Naive B cell (primary cell): ENCODE measurements at regions not wholly inside any gene's neighbourhood (a gene's known extent, or its start where the extent isn't known, plus 50 kb on each side); places are given as distances from the start of the nearest gene placed in this dataset.
"Not testable (repeated sequence)": the region's sequence is repeated elsewhere in the genome, so short reads cannot be mapped to it uniquely, and the experiment has no call there.

Experiments
- ATAC-seq, 2 donors: fragments of 150-1000 bp; cut with Tn5 transposase; 2 replicates each; pipeline ENCODE4 v1.10.0; 2021; ENCODE audit warnings: low read depth in 2 of 2, mild to moderate bottlenecking in 2 of 2, moderate library complexity in 2 of 2
- DNase-seq: peaks from one replicate; pipeline ENCODE4 v3.0.0; 2022
- H3K27ac Mint-ChIP-seq, 6 donors: one replicate each; pipeline ENCODE4 v1.8.0; 2020 to 2022; ENCODE audit warnings: mild to moderate bottlenecking in 6 of 6, mixed read lengths in 6 of 6, moderate library complexity in 5 of 6, inconsistent platforms in 2 of 6
- H3K27me3 Mint-ChIP-seq, 3 donors: one replicate each; pipeline ENCODE4 v1.8.0; 2021 to 2022; ENCODE audit warnings: mixed read lengths in 3 of 3, mild to moderate bottlenecking in 1 of 3
- H3K36me3 Mint-ChIP-seq, 2 donors: one replicate each; pipeline ENCODE4 v1.8.0; 2020 to 2022; ENCODE audit warnings: mixed read lengths in 2 of 2, inconsistent platforms in 1 of 2, mild to moderate bottlenecking in 1 of 2
- H3K4me1 Mint-ChIP-seq, 3 donors: one replicate each; pipeline ENCODE4 v1.8.0; 2020 to 2022; ENCODE audit warnings: mixed read lengths in 3 of 3, inconsistent platforms in 1 of 3, mild to moderate bottlenecking in 1 of 3, moderate library complexity in 1 of 3
- H3K4me3 Mint-ChIP-seq, 8 donors: one replicate each; pipeline ENCODE4 v1.8.0; 2020 to 2022; ENCODE audit warnings: mild to moderate bottlenecking in 8 of 8, mixed read lengths in 8 of 8, moderate library complexity in 8 of 8, inconsistent platforms in 2 of 8
- H3K9me3 Mint-ChIP-seq, 7 donors: one replicate each; pipeline ENCODE4 v1.8.0; 2020 to 2022; ENCODE audit warnings: mixed read lengths in 7 of 7, mild to moderate bottlenecking in 5 of 7, inconsistent platforms in 2 of 7, moderate library complexity in 1 of 7

DNA sequence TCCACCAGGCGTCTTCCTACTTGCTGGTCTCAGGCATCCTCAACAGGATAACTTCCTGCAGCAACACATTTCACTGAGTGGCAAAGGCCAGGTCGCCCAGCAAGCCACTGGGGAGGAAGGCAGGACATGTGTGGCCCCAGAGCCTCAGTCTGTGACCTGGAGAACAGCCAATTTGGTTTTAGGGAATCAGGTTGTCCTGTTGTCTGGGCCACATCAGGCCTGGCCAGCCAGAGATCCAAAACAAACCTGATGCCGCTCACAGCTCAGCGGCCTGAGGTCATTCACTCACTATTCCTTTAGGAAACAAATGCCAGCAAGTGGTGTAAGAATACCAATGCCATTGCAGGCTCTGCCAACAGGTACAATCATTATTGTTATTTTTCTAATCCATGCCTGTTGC lies 210.7 kb downstream of the VAPA start:
- H3K4me1 Mint-ChIP-seq = peaks cover 0 to 7% (median 6%) of the 10 kb centered on the region in 3 donors
- H3K27ac Mint-ChIP-seq = peak overlapping the region in 1 of 6 donors; percentile 27
- ATAC-seq (no peak), DNase-seq (no peak)
- H3K36me3 Mint-ChIP-seq = no peaks in the 10 kb centered on the region
- H3K27me3 Mint-ChIP-seq = peaks cover 1 to 7% (median 5%) of the 10 kb centered on the region in 3 donors
- H3K9me3 Mint-ChIP-seq = peaks cover 0 to 2% (median 0%) of the 10 kb centered on the region in 7 donors
- H3K4me3 Mint-ChIP-seq = no peak overlapping the region

DNA sequence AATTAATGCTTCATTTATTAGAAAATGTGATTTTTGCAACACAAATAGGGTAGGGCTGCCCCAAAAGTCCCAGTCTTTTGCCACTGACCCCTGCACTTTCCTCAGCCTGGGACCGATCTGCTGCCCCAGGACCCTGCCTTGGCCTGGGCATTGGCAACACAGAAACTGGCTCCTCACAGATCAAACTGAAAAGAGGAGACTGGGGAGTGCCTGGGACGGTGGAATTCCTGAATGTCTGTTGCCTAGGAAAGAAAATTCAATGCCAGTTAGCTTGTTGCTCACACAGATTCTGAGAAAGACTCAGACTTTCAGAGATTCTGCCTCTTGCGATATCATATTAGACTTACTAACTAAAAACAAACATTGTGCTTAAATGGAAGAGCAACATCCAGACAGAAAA lies 211.2 kb downstream of the VAPA start:
- H3K4me1 Mint-ChIP-seq = peaks cover 0 to 6% (median 4%) of the 10 kb centered on the region in 3 donors
- peaks cover 4 to 7% (median 5%) of the 10 kb centered on the region in 3 donors for H3K27me3 Mint-ChIP-seq
- H3K9me3 Mint-ChIP-seq = peaks cover 0 to 2% (median 0%) of the 10 kb centered on the region in 7 donors

DNA sequence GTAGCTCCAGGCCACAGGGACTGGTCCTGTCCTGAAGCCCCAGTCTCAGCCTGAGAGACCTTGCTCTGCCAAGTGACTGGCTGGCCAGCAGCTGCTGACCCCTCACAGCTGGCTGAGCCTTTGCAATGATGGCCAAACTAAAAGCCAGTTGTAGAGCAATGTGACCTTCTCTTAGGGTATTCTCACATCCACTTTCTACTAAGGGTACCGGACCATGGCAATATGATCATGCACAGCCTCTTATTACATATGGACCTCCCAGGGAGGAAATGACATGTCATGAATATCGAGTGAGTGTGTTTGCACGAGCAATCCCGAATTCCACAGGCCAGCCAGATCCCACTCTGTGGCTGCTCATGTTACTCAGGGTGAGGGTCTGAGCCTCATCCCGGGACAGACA lies 213.9 kb downstream of the VAPA start:
- H3K27me3 Mint-ChIP-seq = peaks cover 4 to 27% (median 23%) of the 10 kb centered on the region in 3 donors
- no peak overlapping the region for H3K27ac Mint-ChIP-seq
- DNase-seq (no peak), ATAC-seq (no peak)
- peaks cover 4 to 11% (median 4%) of the 10 kb centered on the region in 3 donors for H3K4me1 Mint-ChIP-seq
- H3K9me3 Mint-ChIP-seq = no peaks in the 10 kb centered on the region
- H3K4me3 Mint-ChIP-seq = no peak overlapping the region
- H3K36me3 Mint-ChIP-seq = no peaks in the 10 kb centered on the region

More for the DNA sequence above, 211.2 kb downstream of the VAPA start:
- H3K27ac Mint-ChIP-seq = no peak overlapping the region
- H3K36me3 Mint-ChIP-seq = no peaks in the 10 kb centered on the region
- no peak overlapping the region for H3K4me3 Mint-ChIP-seq
- DNase-seq = no peak
- no peak for ATAC-seq

DNA sequence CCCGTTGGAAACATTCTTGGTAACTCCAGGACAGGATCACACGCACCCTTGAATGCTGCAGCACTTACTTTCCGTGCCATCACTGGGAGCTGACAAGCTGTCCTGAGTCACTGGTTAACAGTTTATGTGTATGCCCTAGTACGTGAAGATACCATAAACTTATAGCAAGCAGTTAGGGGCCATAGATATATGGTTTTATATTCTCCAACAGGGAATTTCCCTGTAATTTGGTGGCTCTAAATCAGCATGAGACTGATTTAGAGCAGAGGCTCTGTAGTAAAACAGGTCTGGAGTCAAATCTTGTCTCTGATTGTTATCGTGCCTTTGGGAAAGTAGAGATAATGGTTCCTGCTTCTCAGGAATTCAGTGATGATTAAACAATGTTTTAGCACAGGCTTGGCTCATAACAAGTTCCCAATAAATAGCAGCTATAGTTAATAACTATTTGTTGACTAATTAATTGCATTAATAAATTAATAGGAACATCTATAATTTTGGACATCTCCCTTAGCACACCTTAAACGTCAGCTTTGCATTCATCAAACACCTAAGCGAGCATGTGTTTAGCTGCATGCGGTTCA lies 215.2 kb downstream of the VAPA start:
- no peak for DNase-seq
- peaks cover 10 to 40% (median 36%) of the 10 kb centered on the region in 3 donors for H3K27me3 Mint-ChIP-seq

DNA sequence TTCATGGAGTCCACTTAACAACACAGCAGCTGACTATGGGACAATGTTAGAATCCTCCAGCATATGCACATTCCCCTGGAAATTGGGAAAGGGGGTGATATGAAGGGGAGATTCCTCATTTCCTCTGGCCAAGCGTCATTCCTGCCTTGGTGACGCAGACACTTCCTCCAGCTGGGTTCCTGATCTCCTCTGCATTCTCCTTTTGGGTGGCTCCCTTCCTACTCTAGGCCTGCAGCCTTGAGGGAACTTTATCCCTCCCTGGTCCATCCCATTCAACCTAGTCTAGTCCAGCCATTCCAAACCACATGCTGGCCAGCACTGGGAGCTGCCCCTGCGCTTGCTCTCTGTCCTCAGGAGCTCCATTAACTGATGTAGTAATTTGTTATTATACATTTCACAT lies 216.8 kb downstream of the VAPA start:
- H3K27ac Mint-ChIP-seq = no peak overlapping the region

More for the DNA sequence above, 215.2 kb downstream of the VAPA start:
- H3K4me1 Mint-ChIP-seq = peaks cover 4 to 11% (median 4%) of the 10 kb centered on the region in 3 donors
- no peaks in the 10 kb centered on the region for H3K9me3 Mint-ChIP-seq
- no peak for ATAC-seq
- H3K27ac Mint-ChIP-seq = no peak overlapping the region
- H3K36me3 Mint-ChIP-seq = no peaks in the 10 kb centered on the region
- H3K4me3 Mint-ChIP-seq = no peak overlapping the region

DNA sequence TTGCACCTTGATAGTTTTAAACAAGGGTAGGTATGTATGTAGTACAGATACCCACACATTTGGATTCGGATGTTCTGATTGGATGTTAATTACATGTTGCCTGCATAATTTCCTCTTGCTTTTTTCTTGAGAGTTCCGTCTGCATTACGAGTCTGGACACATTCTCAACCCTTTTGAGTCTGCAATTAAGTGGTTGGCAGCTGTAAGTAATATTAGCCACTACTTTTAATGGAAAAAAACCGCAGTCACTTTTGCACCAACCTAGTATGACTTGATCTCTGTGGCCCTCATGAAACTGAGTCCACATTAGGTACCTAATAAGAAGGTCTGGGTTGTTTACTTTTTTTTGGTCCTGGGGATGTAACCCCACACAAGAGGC lies 217.3 kb downstream of the VAPA start:
- ATAC-seq (no peak), DNase-seq (no peak)
- H3K27ac Mint-ChIP-seq = no peak overlapping the region
- peak overlapping the region in 4 of 8 donors; percentile 23 to 77 (median 73) for H3K4me3 Mint-ChIP-seq
- H3K36me3 Mint-ChIP-seq = no peaks in the 10 kb centered on the region
- peaks cover 10 to 45% (median 42%) of the 10 kb centered on the region in 3 donors for H3K27me3 Mint-ChIP-seq
- peaks cover 4 to 11% (median 4%) of the 10 kb centered on the region in 3 donors for H3K4me1 Mint-ChIP-seq
- no peaks in the 10 kb centered on the region for H3K9me3 Mint-ChIP-seq

More for the DNA sequence above, 216.8 kb downstream of the VAPA start:
- peaks cover 10 to 45% (median 42%) of the 10 kb centered on the region in 3 donors for H3K27me3 Mint-ChIP-seq
- no peak for ATAC-seq
- peak overlapping the region in 1 of 8 donors; percentile 29 for H3K4me3 Mint-ChIP-seq
- no peaks in the 10 kb centered on the region for H3K36me3 Mint-ChIP-seq
- H3K4me1 Mint-ChIP-seq = peaks cover 4 to 11% (median 4%) of the 10 kb centered on the region in 3 donors
- DNase-seq = no peak
- H3K9me3 Mint-ChIP-seq = no peaks in the 10 kb centered on the region

DNA sequence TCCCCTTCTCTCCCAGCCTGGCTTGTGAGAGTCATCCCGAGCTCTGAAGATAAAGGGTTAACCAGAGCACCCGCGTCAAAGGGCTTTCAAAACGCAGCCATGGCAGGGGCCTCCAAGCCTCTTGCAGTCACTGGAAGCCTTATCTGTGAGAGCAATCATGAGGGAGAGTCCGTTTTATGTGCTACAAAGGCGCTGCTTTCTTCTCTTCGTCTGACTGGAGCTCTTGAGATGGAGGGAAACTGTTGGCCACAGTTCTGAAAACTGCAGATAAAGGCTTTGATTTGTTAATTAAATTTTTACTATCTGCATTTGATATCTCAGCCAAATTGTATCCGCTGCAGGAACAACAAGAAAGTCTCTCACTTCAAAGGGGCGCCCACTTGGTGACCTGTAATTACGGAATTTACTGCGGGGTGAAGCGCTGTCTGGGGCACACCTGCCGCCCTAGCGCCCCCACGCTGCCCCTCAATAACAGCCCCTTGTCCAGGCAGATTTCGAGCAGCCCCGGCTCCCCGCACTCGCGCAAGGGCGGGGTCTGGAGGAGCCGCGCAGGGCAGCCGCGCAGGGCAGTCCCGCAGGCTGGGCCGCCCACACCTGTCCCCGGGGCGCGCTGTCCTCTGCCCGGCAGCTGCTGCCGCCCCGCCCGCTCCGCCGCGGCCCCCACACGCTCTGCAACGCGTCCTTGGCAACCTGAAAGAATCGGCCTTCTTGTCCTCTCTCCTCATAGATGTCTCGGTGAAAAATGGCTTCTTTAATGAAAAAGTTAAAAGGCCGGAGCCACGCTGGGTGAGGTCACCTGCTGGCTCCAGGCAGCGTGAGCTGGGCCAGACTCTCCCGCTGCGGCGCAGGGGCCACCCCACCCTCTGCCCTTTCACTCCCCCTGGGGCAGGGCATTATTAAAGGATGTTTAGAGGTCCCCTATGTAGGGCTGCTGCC lies 217.9 kb downstream of the VAPA start:
- H3K27ac Mint-ChIP-seq = no peak overlapping the region
- peak overlapping the region in 5 of 8 donors; percentile 69 to 83 (median 75) for H3K4me3 Mint-ChIP-seq
- peaks cover 10 to 45% (median 42%) of the 10 kb centered on the region in 3 donors for H3K27me3 Mint-ChIP-seq
- H3K4me1 Mint-ChIP-seq = peaks cover 4 to 11% (median 4%) of the 10 kb centered on the region in 3 donors
- peak in 1 of 2 donors; percentile 33 for ATAC-seq
- no peaks in the 10 kb centered on the region for H3K36me3 Mint-ChIP-seq
- DNase-seq = no peak
- H3K9me3 Mint-ChIP-seq = no peaks in the 10 kb centered on the region

DNA sequence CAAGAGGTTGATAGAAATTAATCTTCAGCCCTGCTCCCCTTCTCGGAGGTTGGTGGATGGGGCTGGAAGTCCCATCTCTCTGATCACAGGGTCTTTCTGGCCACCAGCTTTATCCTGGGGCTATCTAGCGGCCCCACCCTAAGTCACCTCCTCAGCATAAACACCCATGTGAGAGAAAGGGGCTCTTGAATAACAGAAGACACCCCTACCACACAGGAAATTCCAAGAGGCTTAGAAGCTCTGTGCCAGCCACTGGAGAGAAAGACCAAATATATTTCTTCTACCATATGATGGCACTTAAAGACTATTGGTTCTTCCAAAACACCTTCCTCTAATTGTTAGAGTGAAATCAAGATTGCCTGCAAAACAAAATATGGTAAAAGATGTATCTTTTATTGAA lies 219.7 kb downstream of the VAPA start:
- Mint-ChIP-seq H3K9me3 (peaks cover 0 to 3% (median 0%) of the 10 kb centered on the region in 7 donors), H3K4me3 (no peak overlapping the region), H3K4me1 (peaks cover 0 to 11% (median 4%) of the 10 kb centered on the region in 3 donors), H3K27ac (peak overlapping the region in 1 of 6 donors; percentile 26), H3K36me3 (no peaks in the 10 kb centered on the region), H3K27me3 (peaks cover 10 to 40% (median 35%) of the 10 kb centered on the region in 3 donors)
- DNase-seq (no peak), ATAC-seq (no peak)

DNA sequence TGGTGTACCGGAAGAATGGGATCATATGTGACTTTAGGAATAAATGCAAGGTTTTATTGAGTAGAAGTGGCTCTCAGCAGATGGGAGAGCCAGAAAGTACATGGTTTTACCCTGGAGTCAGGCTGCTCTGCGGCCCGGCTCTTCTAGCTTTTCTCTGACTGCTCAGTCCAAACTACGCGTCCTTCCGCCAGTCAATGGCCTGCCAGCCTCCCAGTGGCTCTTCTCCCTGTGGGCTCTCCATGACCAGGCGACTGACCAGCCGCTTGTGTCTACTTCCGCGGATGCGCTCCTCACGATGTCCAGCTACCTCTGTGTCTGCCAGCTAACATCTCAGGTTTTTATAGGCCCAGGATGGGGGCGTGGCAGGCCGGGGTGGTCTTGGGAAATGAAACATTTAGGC lies 220.4 kb downstream of the VAPA start:
- no peaks in the 10 kb centered on the region for H3K36me3 Mint-ChIP-seq
- H3K4me1 Mint-ChIP-seq = peaks cover 0 to 11% (median 4%) of the 10 kb centered on the region in 3 donors
- no peak for ATAC-seq
- H3K27me3 Mint-ChIP-seq = peaks cover 10 to 40% (median 35%) of the 10 kb centered on the region in 3 donors
- H3K9me3 Mint-ChIP-seq = peaks cover 0 to 3% (median 0%) of the 10 kb centered on the region in 7 donors
- DNase-seq = no peak
- no peak overlapping the region for H3K4me3 Mint-ChIP-seq
- H3K27ac Mint-ChIP-seq = no peak overlapping the region

DNA sequence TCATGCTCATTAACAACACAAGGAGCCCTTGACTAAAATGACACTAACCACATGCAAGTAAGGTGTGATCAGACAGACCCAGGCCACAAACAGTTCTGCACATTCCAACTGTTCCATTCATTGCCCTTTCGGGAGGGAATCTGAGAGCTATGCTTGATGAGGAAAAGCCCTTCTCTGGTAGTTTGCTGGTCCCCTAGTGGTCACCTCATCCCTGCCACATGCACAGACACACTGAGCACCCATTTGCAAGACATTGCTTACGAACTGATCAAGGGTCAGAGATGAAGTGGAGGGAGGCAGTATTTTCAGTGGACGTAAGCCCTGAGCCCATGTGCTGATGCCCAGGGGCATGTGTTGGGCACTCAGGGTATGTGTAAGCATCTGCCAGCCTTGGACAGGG lies 220.9 kb downstream of the VAPA start:
- not testable (repeated sequence) for H3K4me3 Mint-ChIP-seq
- peaks cover 6 to 40% (median 35%) of the 10 kb centered on the region in 3 donors for H3K27me3 Mint-ChIP-seq

DNA sequence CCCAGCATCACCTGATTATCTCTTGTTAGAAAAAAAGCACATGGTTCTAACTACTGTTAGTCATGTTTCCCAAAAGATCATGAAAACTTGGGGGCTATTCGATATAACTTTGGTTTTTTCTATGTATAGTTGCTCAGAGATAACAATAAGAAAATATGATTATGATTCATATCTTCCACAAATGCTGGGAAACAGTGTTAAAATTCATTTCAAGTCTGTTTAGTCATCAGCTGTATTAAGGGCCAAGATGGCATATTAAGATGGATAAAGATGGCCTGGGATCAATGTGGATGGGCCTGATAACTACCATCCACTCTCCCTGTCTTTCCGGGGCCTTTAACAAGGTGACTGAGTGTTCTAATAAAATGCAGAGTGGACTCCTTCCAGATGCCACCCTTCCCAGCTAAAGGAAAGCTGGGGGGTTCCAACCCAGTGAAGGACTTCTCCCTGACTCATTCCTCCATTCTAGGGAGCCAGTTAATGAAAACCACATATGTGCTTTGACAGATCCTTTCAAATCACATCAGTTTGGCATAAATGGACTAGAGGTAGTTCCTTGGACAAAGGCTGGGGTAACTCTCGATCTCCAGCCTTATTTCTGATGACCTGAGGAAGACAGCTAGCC lies 221.6 kb downstream of the VAPA start:
- ATAC-seq (no peak), DNase-seq (no peak)
- Mint-ChIP-seq H3K9me3 (peaks cover 0 to 3% (median 0%) of the 10 kb centered on the region in 7 donors), H3K27me3 (peaks cover 5 to 37% (median 32%) of the 10 kb centered on the region in 3 donors), H3K4me1 (peaks cover 3 to 11% (median 4%) of the 10 kb centered on the region in 3 donors), H3K36me3 (no peaks in the 10 kb centered on the region), H3K4me3 (no peak overlapping the region), H3K27ac (no peak overlapping the region)

More for the DNA sequence above, 220.9 kb downstream of the VAPA start:
- not testable (repeated sequence) for H3K27ac Mint-ChIP-seq, H3K9me3 Mint-ChIP-seq, H3K36me3 Mint-ChIP-seq, ATAC-seq, DNase-seq
- peaks cover 0 to 11% (median 4%) of the 10 kb centered on the region in 3 donors for H3K4me1 Mint-ChIP-seq

DNA sequence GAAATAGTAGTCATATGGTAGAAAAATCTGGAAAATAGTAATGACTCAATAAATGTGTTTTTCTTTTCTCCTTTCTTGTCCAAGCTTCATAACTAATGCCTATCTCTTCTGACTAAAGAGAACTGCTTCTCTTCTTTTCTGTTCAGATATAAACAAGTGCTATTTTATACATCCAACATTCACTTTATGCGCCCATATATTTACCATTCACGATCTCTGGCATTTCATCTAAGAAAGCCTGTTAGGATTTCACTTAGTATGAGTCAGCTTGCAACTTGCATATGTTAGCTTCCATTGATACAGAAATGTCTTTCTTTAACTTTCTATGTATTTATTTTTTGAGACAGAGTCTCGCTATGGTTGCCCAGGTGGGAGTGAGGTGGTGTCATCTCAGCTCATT lies 224.9 kb downstream of the VAPA start:
- H3K4me3 Mint-ChIP-seq = no peak overlapping the region
- no peak for ATAC-seq
- H3K9me3 Mint-ChIP-seq = peaks cover 0 to 3% (median 0%) of the 10 kb centered on the region in 7 donors
- H3K4me1 Mint-ChIP-seq = peaks cover 0 to 4% (median 2%) of the 10 kb centered on the region in 3 donors
- H3K36me3 Mint-ChIP-seq = no peaks in the 10 kb centered on the region
- peaks cover 0 to 10% (median 9%) of the 10 kb centered on the region in 3 donors for H3K27me3 Mint-ChIP-seq
- H3K27ac Mint-ChIP-seq = no peak overlapping the region
- DNase-seq = no peak

DNA sequence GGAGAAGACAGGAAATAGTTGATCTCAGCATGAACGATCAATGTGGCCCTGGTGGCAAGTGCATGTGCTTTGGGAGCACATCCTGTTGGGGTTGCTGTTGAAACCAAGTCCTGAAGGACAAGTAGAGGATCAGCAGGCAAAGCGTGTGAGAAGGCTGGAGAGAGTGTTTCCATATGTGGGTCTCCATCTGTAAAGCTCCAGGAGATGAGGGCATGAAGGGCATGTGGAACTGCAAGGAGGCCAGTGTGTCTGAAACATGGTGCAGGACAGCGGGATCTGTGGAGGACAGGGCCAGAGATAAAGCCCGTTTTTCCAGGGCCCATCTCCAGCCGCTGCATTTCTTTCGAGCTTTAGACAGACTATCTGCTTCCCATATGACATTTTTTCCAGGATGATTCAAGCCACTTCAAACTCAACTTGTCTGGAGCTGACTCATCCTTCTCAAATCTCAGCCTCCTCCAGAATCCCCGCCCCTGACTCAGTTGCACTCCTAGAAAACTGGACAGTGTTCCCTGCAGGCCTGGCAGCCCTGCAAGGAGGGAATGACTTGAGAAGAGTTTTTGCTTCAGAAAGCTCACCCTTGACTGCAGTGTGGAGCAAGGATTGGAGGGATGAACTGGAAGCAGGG lies 226.1 kb downstream of the VAPA start:
- no peak for ATAC-seq
- peak overlapping the region in 1 of 6 donors; percentile 74 for H3K27ac Mint-ChIP-seq
- no peaks in the 10 kb centered on the region for H3K36me3 Mint-ChIP-seq
- peaks cover 0 to 3% (median 0%) of the 10 kb centered on the region in 7 donors for H3K9me3 Mint-ChIP-seq
- DNase-seq = no peak
- H3K4me3 Mint-ChIP-seq = peak overlapping the region in 1 of 8 donors; percentile 1
- no peaks in the 10 kb centered on the region for H3K27me3 Mint-ChIP-seq
- peaks cover 0 to 4% (median 2%) of the 10 kb centered on the region in 3 donors for H3K4me1 Mint-ChIP-seq
